Karpas-422 (cell line): ENCODE measurements at regions not wholly inside any gene's neighbourhood (a gene's known extent, or its start where the extent isn't known, plus 50 kb on each side); places are given as distances from the start of the nearest gene placed in this dataset.
A peak's percentile ranks its signal among the peaks of the same experiment; 100 is the strongest.

Source experiments
- DNase-seq: peaks from one replicate; pipeline ENCODE4 v3.0.0-alpha.2; 2015
- H2AFZ ChIP-seq: fragments of 200-600 bp; sonication (generic); 2 replicates; pipeline ENCODE4 v1.6.1; 2014; ENCODE audit warnings: antibody characterized with exemption, low read length, mixed read lengths
- H3K27ac ChIP-seq: fragments of 200-600 bp; sonication (generic); 2 replicates; pipeline ENCODE4 v1.5.1; 2014; ENCODE audit warnings: mild to moderate bottlenecking, low read length, moderate library complexity
- H3K27me3 ChIP-seq: fragments of 200-600 bp; sonication (generic); 2 replicates; pipeline ENCODE4 v1.6.1; 2014; ENCODE audit warnings: low read length, mixed read lengths
- H3K36me3 ChIP-seq: fragments of 200-600 bp; sonication (generic); 2 replicates; pipeline ENCODE4 v1.6.1; 2014; ENCODE audit warnings: low read length, mixed read lengths; ENCODE audit not compliant: insufficient read depth
- H3K4me1 ChIP-seq: fragments of 200-600 bp; sonication (generic); 2 replicates; pipeline ENCODE4 v1.6.1; 2014; ENCODE audit warnings: mild to moderate bottlenecking, low read length, mixed read lengths
- H3K4me2 ChIP-seq: fragments of 200-600 bp; sonication (generic); 2 replicates; pipeline ENCODE4 v1.6.1; 2014; ENCODE audit warnings: low read length, low read depth, mild to moderate bottlenecking; ENCODE audit not compliant: poor library complexity, severe bottlenecking
- H3K4me3 ChIP-seq: fragments of 200-600 bp; sonication (generic); 2 replicates; pipeline ENCODE4 v1.5.1; 2014; ENCODE audit warnings: mild to moderate bottlenecking, antibody characterized with exemption, low read length, mixed read lengths
- H3K79me2 ChIP-seq: fragments of 200-600 bp; sonication (generic); 2 replicates; pipeline ENCODE4 v1.6.1; 2014; ENCODE audit warnings: mild to moderate bottlenecking, low read length, mixed read lengths
- H3K9ac ChIP-seq: fragments of 200-600 bp; sonication (generic); 2 replicates; pipeline ENCODE4 v1.6.0; 2014; ENCODE audit warnings: low read length
- H3K9me2 ChIP-seq: fragments of 200-600 bp; sonication (generic), shearing (Covaris generic); replicated peaks from 2 replicates; pipeline ENCODE4 v1.6.0; 2014; ENCODE audit warnings: mild to moderate bottlenecking, low read length, moderate library complexity; ENCODE audit not compliant: insufficient read depth
- H3K9me3 ChIP-seq: fragments of 300-700, 200-600 bp; sonication (generic); 2 replicates; pipeline ENCODE4 v1.6.1; 2014; ENCODE audit warnings: low read length, mixed read lengths
- H4K20me1 ChIP-seq: fragments of 200-600 bp; sonication (generic); 2 replicates; pipeline ENCODE4 v1.6.1; 2014; ENCODE audit warnings: mild to moderate bottlenecking, antibody characterized with exemption, low read length, low read depth; ENCODE audit not compliant: insufficient read depth

GRCh38 chrX:131791608-131792355 is 231.3 kb upstream of the STK26 start:
- Histone ChIP-seq H3K4me2 (peak overlapping the region; percentile 53), H3K27ac (no peak overlapping the region), H3K9me3 (no peaks in the 10 kb centered on the region)

GRCh38 chrX:131792356-131792749 is 230.7 kb upstream of the STK26 start:
- Histone ChIP-seq H3K4me1 (peaks cover 20% of the 10 kb centered on the region), H3K9me2 (no peaks in the 10 kb centered on the region), H3K36me3 (no peaks in the 10 kb centered on the region), H2AFZ (peak overlapping the region; percentile 66), H3K4me2 (peak overlapping the region; percentile 79), H3K27ac (no peak overlapping the region), H4K20me1 (no peaks in the 10 kb centered on the region), H3K79me2 (no peaks in the 10 kb centered on the region), H3K27me3 (no peaks in the 10 kb centered on the region), H3K4me3 (peak overlapping the region; percentile 60), H3K9ac (peak overlapping the region; percentile 65), H3K9me3 (no peaks in the 10 kb centered on the region)
- DNase-seq, result peak; percentile 95

More at GRCh38 chrX:131791608-131792355, 231.3 kb upstream of the STK26 start:
- Histone ChIP-seq H3K9me2 (no peaks in the 10 kb centered on the region), H3K9ac (no peak overlapping the region; the same call in 1 of the 2 replicates), H3K79me2 (no peaks in the 10 kb centered on the region), H2AFZ (no peak overlapping the region), H3K4me3 (peak overlapping the region; percentile 60), H4K20me1 (no peaks in the 10 kb centered on the region), H3K36me3 (no peaks in the 10 kb centered on the region), H3K4me1 (peaks cover 20% of the 10 kb centered on the region), H3K27me3 (no peaks in the 10 kb centered on the region)
- no peak for DNase-seq

GRCh38 chrX:131792789-131793462 is 230.2 kb upstream of the STK26 start:
- Histone ChIP-seq H3K79me2 (no peaks in the 10 kb centered on the region), H4K20me1 (no peaks in the 10 kb centered on the region), H3K27ac (peak overlapping the region; percentile 71), H3K4me3 (peak overlapping the region; percentile 60), H3K4me2 (peak overlapping the region; percentile 79), H2AFZ (peak overlapping the region; percentile 96), H3K9me3 (no peaks in the 10 kb centered on the region), H3K36me3 (no peaks in the 10 kb centered on the region), H3K9ac (peak overlapping the region; percentile 65), H3K27me3 (no peaks in the 10 kb centered on the region), H3K4me1 (peaks cover 20% of the 10 kb centered on the region), H3K9me2 (no peaks in the 10 kb centered on the region)
- DNase-seq, result peak; percentile 98

GRCh38 chrX:131795442-131796229 is 227.5 kb upstream of the STK26 start:
- DNase-seq, result no peak
- Histone ChIP-seq H2AFZ (0 out of 2 replicates have a peak overlapping the region, but pooled peaks have one; percentile 20), H3K9ac (peak overlapping the region; percentile 40)

GRCh38 chrX:131801066-131801465 is 222.0 kb upstream of the STK26 start:
- Histone ChIP-seq H3K4me3 (no peak overlapping the region), H3K27me3 (no peaks in the 10 kb centered on the region), H3K9me3 (no peaks in the 10 kb centered on the region), H3K79me2 (no peaks in the 10 kb centered on the region), H2AFZ (peak overlapping the region; percentile 52), H3K27ac (no peak overlapping the region), H3K9me2 (no peaks in the 10 kb centered on the region), H3K4me2 (peak overlapping the region; percentile 28), H3K4me1 (peaks cover 14% of the 10 kb centered on the region), H3K36me3 (no peaks in the 10 kb centered on the region), H3K9ac (peak overlapping the region; percentile 28; the same call in 1 of the 2 replicates), H4K20me1 (no peaks in the 10 kb centered on the region)
- DNase-seq, result no peak

More at GRCh38 chrX:131795442-131796229, 227.5 kb upstream of the STK26 start:
- H3K4me2 ChIP-seq, result peak overlapping the region; percentile 61
- H3K4me3 ChIP-seq, result peak overlapping the region; percentile 62
- peaks cover 20% of the 10 kb centered on the region for H3K4me1 ChIP-seq
- no peaks in the 10 kb centered on the region for H3K9me3 ChIP-seq
- no peaks in the 10 kb centered on the region for H3K27me3 ChIP-seq
- H3K36me3 ChIP-seq, result no peaks in the 10 kb centered on the region
- no peaks in the 10 kb centered on the region for H3K79me2 ChIP-seq
- H4K20me1 ChIP-seq, result no peaks in the 10 kb centered on the region
- no peaks in the 10 kb centered on the region for H3K9me2 ChIP-seq
- no peak overlapping the region for H3K27ac ChIP-seq

- H3K9me2 ChIP-seq, result no peaks in the 10 kb centered on the region
- H3K27ac ChIP-seq, result no peak overlapping the region
- no peak overlapping the region for H3K4me3 ChIP-seq
- peaks cover 13% of the 10 kb centered on the region for H3K4me1 ChIP-seq
- H3K79me2 ChIP-seq, result no peaks in the 10 kb centered on the region
- no peaks in the 10 kb centered on the region for H3K9me3 ChIP-seq
- no peaks in the 10 kb centered on the region for H4K20me1 ChIP-seq
- H2AFZ ChIP-seq, result peak overlapping the region; percentile 48; the same call in 1 of the 2 replicates
- no peak overlapping the region for H3K4me2 ChIP-seq
- no peaks in the 10 kb centered on the region for H3K36me3 ChIP-seq
- DNase-seq, result no peak
- no peaks in the 10 kb centered on the region for H3K27me3 ChIP-seq
- H3K9ac ChIP-seq, result no peak overlapping the region
Measured at GRCh38 chrX:131801911-131802310, 221.2 kb upstream of the STK26 start.

- Histone ChIP-seq H2AFZ (peak overlapping the region; percentile 95), H3K9me3 (no peaks in the 10 kb centered on the region), H3K4me2 (peak overlapping the region; percentile 76), H3K27me3 (no peaks in the 10 kb centered on the region), H3K36me3 (no peaks in the 10 kb centered on the region), H3K79me2 (no peaks in the 10 kb centered on the region), H3K4me3 (peak overlapping the region; percentile 60), H3K9ac (peak overlapping the region; percentile 60), H3K4me1 (peaks cover 13% of the 10 kb centered on the region), H4K20me1 (no peaks in the 10 kb centered on the region), H3K9me2 (no peaks in the 10 kb centered on the region), H3K27ac (no peak overlapping the region)
- peak; percentile 88 for DNase-seq
Measured at GRCh38 chrX:131802836-131803626, 220.1 kb upstream of the STK26 start.
